A673 (cell line): ENCODE measurements at regions not wholly inside any gene's neighbourhood (a gene's known extent, or its start where the extent isn't known, plus 50 kb on each side); places are given as distances from the start of the nearest gene placed in this dataset.

Experiments
- EZH2 ChIP-seq: fragments of 200-600 bp; sonication (generic); IDR thresholded peaks from 2 replicates; pipeline ENCODE4 v1.6.1; 2017; ENCODE audit warnings: borderline replicate concordance, low read depth, mild to moderate bottlenecking, mixed read lengths, antibody characterized with exemption, low read length; ENCODE audit not compliant: poor library complexity, severe bottlenecking
- TF ChIP-seq, protein P1 (sequence below): fragments of 300-800, 200-600 bp; sonication (generic); conservative IDR thresholded peaks from 2 replicates; pipeline ENCODE4 v1.5.1; 2017; ENCODE audit warnings: low read depth, mild to moderate bottlenecking, antibody characterized with exemption, low read length, moderate library complexity, mixed read lengths

DNA sequence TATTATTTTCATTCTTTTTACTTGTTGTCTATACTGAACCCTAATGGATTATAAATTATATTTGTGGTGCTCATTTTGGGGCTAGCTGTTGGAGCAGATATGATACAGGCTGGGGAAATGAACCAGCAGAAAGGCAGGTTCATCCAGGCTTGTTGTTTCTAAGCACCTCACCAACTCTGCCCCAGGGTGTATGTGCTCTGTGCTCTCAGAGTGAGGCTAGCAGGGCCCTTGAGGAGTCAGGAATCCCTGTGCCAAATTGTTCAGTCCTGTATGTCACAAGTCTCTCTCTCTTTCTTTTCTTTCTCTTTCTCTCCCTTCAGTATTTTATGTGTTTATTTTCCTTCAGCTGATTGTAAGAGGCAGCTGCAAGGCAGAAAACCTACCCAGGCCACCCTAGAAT, 181.1 kb upstream of the DPP10 start:
- TF ChIP-seq, protein P1, sequence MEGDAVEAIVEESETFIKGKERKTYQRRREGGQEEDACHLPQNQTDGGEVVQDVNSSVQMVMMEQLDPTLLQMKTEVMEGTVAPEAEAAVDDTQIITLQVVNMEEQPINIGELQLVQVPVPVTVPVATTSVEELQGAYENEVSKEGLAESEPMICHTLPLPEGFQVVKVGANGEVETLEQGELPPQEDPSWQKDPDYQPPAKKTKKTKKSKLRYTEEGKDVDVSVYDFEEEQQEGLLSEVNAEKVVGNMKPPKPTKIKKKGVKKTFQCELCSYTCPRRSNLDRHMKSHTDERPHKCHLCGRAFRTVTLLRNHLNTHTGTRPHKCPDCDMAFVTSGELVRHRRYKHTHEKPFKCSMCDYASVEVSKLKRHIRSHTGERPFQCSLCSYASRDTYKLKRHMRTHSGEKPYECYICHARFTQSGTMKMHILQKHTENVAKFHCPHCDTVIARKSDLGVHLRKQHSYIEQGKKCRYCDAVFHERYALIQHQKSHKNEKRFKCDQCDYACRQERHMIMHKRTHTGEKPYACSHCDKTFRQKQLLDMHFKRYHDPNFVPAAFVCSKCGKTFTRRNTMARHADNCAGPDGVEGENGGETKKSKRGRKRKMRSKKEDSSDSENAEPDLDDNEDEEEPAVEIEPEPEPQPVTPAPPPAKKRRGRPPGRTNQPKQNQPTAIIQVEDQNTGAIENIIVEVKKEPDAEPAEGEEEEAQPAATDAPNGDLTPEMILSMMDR: no peak
- TF ChIP-seq EZH2: no peak
